Panc1 (cell line): ENCODE measurements at regions not wholly inside any gene's neighbourhood (a gene's known extent, or its start where the extent isn't known, plus 50 kb on each side); places are given as distances from the start of the nearest gene placed in this dataset.

Experiments
- ATAC-seq: fragments of 200-7000 bp; cut with Tn5 transposase; 2 replicates; pipeline ENCODE4 v1.9.1; 2020; ENCODE audit warnings: mild to moderate bottlenecking, moderate library complexity
- BruUV-seq: library from RNA; stranded (reverse); fragments of 400-500 nt; replicated peaks from 2 replicates; lab custom pipeline; 2021; lab: Mats Ljungman, UMichigan
- CTCF ChIA-PET: fragments of 300-600 bp; sonication (Branson Sonifier 250); formaldehyde crosslinking; loops from one replicate; lab custom pipeline; 2022; ENCODE audit warnings: antibody characterized with exemption; lab: Charles Lee
- POLR2A ChIA-PET: fragments of 300-600 bp; sonication (Branson Sonifier 250); formaldehyde crosslinking; loops from one replicate; lab custom pipeline; 2022; ENCODE audit warnings: antibody characterized with exemption; lab: Charles Lee
- DNase-seq: peaks from one replicate; pipeline ENCODE4 v3.0.0-alpha.2; 2010; ENCODE audit warnings: low read depth, low spot score
- H3K27ac ChIP-seq: 2 replicates; pipeline ENCODE4 v1.5.1; 2011; ENCODE audit warnings: mild to moderate bottlenecking, low read length, inconsistent platforms
- H3K27me3 ChIP-seq: fragments of 200-500 bp; sonication (Bioruptor generic); 2 replicates; pipeline ENCODE4 v1.6.0; 2014; ENCODE audit warnings: low read length, inconsistent platforms; ENCODE audit not compliant: control insufficient read depth, insufficient read depth
- H3K36me3 ChIP-seq: fragments of 200-500 bp; sonication (Bioruptor generic); 2 replicates; pipeline ENCODE4 v1.5.1; 2014; ENCODE audit warnings: inconsistent platforms, mild to moderate bottlenecking, low read length, moderate library complexity; ENCODE audit not compliant: control insufficient read depth, insufficient read depth
- H3K4me1 ChIP-seq: 2 replicates; pipeline ENCODE4 v1.5.1; 2011; ENCODE audit warnings: inconsistent platforms, mild to moderate bottlenecking, low read length, moderate library complexity; ENCODE audit not compliant: control insufficient read depth, insufficient read depth
- H3K4me3 ChIP-seq, 2 experiments: 2 replicates each; pipeline ENCODE4 v1.5.1; 2011 to 2012; ENCODE audit warnings: low read depth in 2 of 2, low read length in 2 of 2, mild to moderate bottlenecking in 2 of 2, inconsistent platforms in 1 of 2, moderate library complexity in 1 of 2
- H3K9me3 ChIP-seq: fragments of 200-500 bp; sonication (Bioruptor generic); 2 replicates; pipeline ENCODE4 v1.5.1; 2014; ENCODE audit warnings: low read depth, mild to moderate bottlenecking, inconsistent platforms, low read length, moderate library complexity; ENCODE audit not compliant: control insufficient read depth, insufficient read depth
- POLR2AphosphoS5 ChIP-seq: IDR thresholded peaks from 2 replicates; pipeline ENCODE4 v1.6.1; 2012; ENCODE audit warnings: mild to moderate bottlenecking, low read depth, low read length, moderate library complexity
- SIN3A ChIP-seq: IDR thresholded peaks from 2 replicates; pipeline ENCODE4 v1.6.1; 2012; ENCODE audit warnings: low read depth, mild to moderate bottlenecking, low read length, moderate library complexity, borderline replicate concordance; ENCODE audit not compliant: insufficient read depth
- TCF7L2 ChIP-seq: IDR thresholded peaks from 2 replicates; pipeline ENCODE4 v1.6.1; 2011; ENCODE audit warnings: mild to moderate bottlenecking, low read depth, low read length, inconsistent platforms
- in situ Hi-C: cut with HindIII; loops from 2 replicates; pipeline ENCODE4 v1.10.0; 2016; ENCODE audit warnings: low sequenced_read_pairs, low pct_unique_long_range_greater_than_20kb
- intact Hi-C: fragments of 100-400 bp; cut with micrococcal nuclease; formaldehyde crosslinking; loops from one replicate; pipeline ENCODE4 v1.10.0; 2022; ENCODE audit not compliant: unreplicated experiment
- TF ChIP-seq, protein P1 (sequence below), 2 experiments: IDR thresholded peaks; 2 replicates each; pipeline ENCODE4 v1.6.1; 2011 to 2012; ENCODE audit warnings: low read depth in 2 of 2, control low read depth in 1 of 2, low read length in 1 of 2, mild to moderate bottlenecking in 1 of 2, moderate library complexity in 1 of 2; ENCODE audit not compliant: insufficient read depth in 1 of 2
- TF ChIP-seq, protein P2 (sequence below): fragments of 450-650 bp; IDR thresholded peaks from 2 replicates; pipeline ENCODE4 v1.5.1; 2017; ENCODE audit warnings: mild to moderate bottlenecking

GRCh38 chr22:25364736-25365241, 145.3 kb downstream of the CRYBB2 start:
- H3K27ac ChIP-seq, result no peak overlapping the region
- no peak overlapping the region for H3K4me3 ChIP-seq
- POLR2A ChIA-PET, result no interaction called here

DNA sequence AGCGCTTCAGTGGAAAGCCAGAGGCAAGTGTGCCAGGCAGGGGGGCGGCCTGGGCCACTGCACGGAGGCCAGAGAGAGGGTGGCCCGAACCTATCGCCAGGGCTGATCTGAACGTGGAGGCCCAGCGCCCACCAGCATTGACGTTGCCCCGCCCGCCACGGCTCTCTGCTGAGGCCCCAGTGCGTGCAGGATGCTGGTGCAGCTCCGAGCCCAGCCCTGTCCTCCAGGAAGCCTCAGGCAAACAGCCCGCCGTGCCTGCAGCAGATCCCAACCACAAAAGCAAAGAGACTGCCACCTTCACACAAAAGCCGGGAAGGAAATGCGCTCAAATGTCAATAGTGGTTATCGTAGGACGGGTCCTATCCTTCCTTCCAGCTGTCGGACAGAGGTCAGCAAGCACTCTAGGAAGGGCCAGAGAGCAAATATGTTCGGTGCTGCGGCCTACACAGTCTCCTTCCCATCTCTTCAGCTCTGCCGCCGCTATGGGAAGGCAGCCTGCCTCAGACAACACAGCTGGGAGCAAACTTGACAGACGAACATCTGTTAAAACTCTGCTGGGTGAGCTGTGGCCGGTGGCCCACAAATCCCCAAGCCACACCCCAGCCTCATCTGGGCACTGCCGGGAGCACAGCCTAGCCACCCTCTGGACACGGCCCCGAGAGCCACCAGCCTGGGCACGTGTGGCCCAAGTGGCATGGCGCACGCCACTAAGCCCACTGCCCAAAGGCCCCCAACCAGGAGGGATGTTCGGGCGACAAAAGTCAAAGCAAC, 146.2 kb downstream of the CRYBB2 start:
- DNase-seq (no peak), ATAC-seq (no peak)
- BruUV-seq, result no TSS peak
- H3K36me3 ChIP-seq, result no peaks in the 10 kb centered on the region
- H3K4me1 ChIP-seq, result peaks cover 25% of the 10 kb centered on the region
- no peak overlapping the region for H3K4me3 ChIP-seq
- H3K27me3 ChIP-seq, result no peaks in the 10 kb centered on the region
- H3K9me3 ChIP-seq, result no peaks in the 10 kb centered on the region
- TF ChIP-seq POLR2AphosphoS5, result no peak
- no peak for TF ChIP-seq TCF7L2
- TF ChIP-seq, protein P1, sequence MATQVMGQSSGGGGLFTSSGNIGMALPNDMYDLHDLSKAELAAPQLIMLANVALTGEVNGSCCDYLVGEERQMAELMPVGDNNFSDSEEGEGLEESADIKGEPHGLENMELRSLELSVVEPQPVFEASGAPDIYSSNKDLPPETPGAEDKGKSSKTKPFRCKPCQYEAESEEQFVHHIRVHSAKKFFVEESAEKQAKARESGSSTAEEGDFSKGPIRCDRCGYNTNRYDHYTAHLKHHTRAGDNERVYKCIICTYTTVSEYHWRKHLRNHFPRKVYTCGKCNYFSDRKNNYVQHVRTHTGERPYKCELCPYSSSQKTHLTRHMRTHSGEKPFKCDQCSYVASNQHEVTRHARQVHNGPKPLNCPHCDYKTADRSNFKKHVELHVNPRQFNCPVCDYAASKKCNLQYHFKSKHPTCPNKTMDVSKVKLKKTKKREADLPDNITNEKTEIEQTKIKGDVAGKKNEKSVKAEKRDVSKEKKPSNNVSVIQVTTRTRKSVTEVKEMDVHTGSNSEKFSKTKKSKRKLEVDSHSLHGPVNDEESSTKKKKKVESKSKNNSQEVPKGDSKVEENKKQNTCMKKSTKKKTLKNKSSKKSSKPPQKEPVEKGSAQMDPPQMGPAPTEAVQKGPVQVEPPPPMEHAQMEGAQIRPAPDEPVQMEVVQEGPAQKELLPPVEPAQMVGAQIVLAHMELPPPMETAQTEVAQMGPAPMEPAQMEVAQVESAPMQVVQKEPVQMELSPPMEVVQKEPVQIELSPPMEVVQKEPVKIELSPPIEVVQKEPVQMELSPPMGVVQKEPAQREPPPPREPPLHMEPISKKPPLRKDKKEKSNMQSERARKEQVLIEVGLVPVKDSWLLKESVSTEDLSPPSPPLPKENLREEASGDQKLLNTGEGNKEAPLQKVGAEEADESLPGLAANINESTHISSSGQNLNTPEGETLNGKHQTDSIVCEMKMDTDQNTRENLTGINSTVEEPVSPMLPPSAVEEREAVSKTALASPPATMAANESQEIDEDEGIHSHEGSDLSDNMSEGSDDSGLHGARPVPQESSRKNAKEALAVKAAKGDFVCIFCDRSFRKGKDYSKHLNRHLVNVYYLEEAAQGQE (IDR thresholded peaks at IDR 0.05; ENCODE audit: insufficient read depth in 1 of 2, low read depth in 2 of 2, low read length in 1 of 2), result no peak
- TF ChIP-seq, protein P2, sequence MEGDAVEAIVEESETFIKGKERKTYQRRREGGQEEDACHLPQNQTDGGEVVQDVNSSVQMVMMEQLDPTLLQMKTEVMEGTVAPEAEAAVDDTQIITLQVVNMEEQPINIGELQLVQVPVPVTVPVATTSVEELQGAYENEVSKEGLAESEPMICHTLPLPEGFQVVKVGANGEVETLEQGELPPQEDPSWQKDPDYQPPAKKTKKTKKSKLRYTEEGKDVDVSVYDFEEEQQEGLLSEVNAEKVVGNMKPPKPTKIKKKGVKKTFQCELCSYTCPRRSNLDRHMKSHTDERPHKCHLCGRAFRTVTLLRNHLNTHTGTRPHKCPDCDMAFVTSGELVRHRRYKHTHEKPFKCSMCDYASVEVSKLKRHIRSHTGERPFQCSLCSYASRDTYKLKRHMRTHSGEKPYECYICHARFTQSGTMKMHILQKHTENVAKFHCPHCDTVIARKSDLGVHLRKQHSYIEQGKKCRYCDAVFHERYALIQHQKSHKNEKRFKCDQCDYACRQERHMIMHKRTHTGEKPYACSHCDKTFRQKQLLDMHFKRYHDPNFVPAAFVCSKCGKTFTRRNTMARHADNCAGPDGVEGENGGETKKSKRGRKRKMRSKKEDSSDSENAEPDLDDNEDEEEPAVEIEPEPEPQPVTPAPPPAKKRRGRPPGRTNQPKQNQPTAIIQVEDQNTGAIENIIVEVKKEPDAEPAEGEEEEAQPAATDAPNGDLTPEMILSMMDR, result no peak
- TF ChIP-seq SIN3A, result no peak
- POLR2A ChIA-PET, result interaction anchor here (0.6 kb wide), 1 partner anchor 53 kb away, joined by 4 read pairs; no protein-coding TSS in a partner anchor
- in situ Hi-C loops (no loop called here), intact Hi-C loops (no loop called here)
- CTCF ChIA-PET, result no interaction called here
- no peak overlapping the region for H3K27ac ChIP-seq

More at GRCh38 chr22:25364736-25365241, 145.3 kb downstream of the CRYBB2 start:
- peaks cover 25% of the 10 kb centered on the region for H3K4me1 ChIP-seq
- TF ChIP-seq, protein P1 (IDR thresholded peaks at IDR 0.05; ENCODE audit: insufficient read depth in 1 of 2, low read depth in 2 of 2, low read length in 1 of 2), result no peak
- in situ Hi-C loops (no loop called here), intact Hi-C loops (no loop called here)
- no TSS peak for BruUV-seq
- H3K36me3 ChIP-seq, result no peaks in the 10 kb centered on the region
- DNase-seq, result no peak
- no peak for ATAC-seq
- no peaks in the 10 kb centered on the region for H3K27me3 ChIP-seq
- CTCF ChIA-PET, result no interaction called here
- no peaks in the 10 kb centered on the region for H3K9me3 ChIP-seq
